Fibroblast of gingiva (primary cell): ENCODE measurements at regions not wholly inside any gene's neighbourhood (a gene's known extent, or its start where the extent isn't known, plus 50 kb on each side); places are given as distances from the start of the nearest gene placed in this dataset.

Source experiments
- DNase-seq: peaks from one replicate; pipeline ENCODE4 v3.0.0-alpha.2; 2011; ENCODE audit warnings: low read depth

GRCh38 chr10:121183707-121184106, 332.5 kb downstream of the WDR11 start:
- no peak for DNase-seq

- no peak for DNase-seq
These were observed 334.8 kb downstream of the WDR11 start for GRCh38 chr10:121185816-121186455.

- no peak for DNase-seq
These were observed 336.2 kb downstream of the WDR11 start for GRCh38 chr10:121187391-121187790.

- no peak for DNase-seq
These were observed 336.8 kb downstream of the WDR11 start for GRCh38 chr10:121188005-121188404.

- DNase-seq: no peak
These were observed 337.9 kb downstream of the WDR11 start for GRCh38 chr10:121189066-121189465.

GRCh38 chr10:121194696-121195523, 343.7 kb downstream of the WDR11 start:
- DNase-seq: no peak

- no peak for DNase-seq
These were observed 344.4 kb downstream of the WDR11 start for GRCh38 chr10:121195524-121195910.

- no peak for DNase-seq
These were observed 347.9 kb downstream of the WDR11 start for GRCh38 chr10:121199081-121199480.

- no peak for DNase-seq
These were observed 354.5 kb downstream of the WDR11 start for GRCh38 chr10:121205625-121206024.

- DNase-seq: no peak
These were observed 360.3 kb downstream of the WDR11 start for GRCh38 chr10:121211446-121211845.

- DNase-seq: no peak
These were observed 362.3 kb downstream of the WDR11 start for GRCh38 chr10:121213437-121213836.

GRCh38 chr10:121216295-121216694, 365.1 kb downstream of the WDR11 start:
- DNase-seq: no peak

- DNase-seq: no peak
These were observed 365.6 kb downstream of the WDR11 start for GRCh38 chr10:121216721-121217181.

- no peak for DNase-seq
These were observed 366.2 kb downstream of the WDR11 start for GRCh38 chr10:121217331-121217730.

- DNase-seq: no peak
These were observed 369.9 kb downstream of the WDR11 start for GRCh38 chr10:121221072-121221471.

- no peak for DNase-seq
These were observed 370.8 kb downstream of the WDR11 start for GRCh38 chr10:121221991-121222390.

- DNase-seq: no peak
These were observed 371.7 kb downstream of the WDR11 start for GRCh38 chr10:121222842-121223241.

GRCh38 chr10:121231079-121231478, 367.2 kb downstream of the FGFR2 start:
- DNase-seq: no peak

- no peak for DNase-seq
These were observed 365.8 kb downstream of the FGFR2 start for GRCh38 chr10:121232494-121232893.

- no peak for DNase-seq
These were observed 362.6 kb downstream of the FGFR2 start for GRCh38 chr10:121235692-121236091.

GRCh38 chr10:121236621-121237020, 361.6 kb downstream of the FGFR2 start:
- no peak for DNase-seq

- DNase-seq: no peak
These were observed 360.5 kb downstream of the FGFR2 start for GRCh38 chr10:121237718-121238117.

- DNase-seq: no peak
These were observed 358.2 kb downstream of the FGFR2 start for GRCh38 chr10:121240011-121240410.

GRCh38 chr10:121240556-121240955, 357.7 kb downstream of the FGFR2 start:
- no peak for DNase-seq
